HCT116 (cell line): ENCODE measurements at regions not wholly inside any gene's neighbourhood (a gene's known extent, or its start where the extent isn't known, plus 50 kb on each side); places are given as distances from the start of the nearest gene placed in this dataset.

Source experiments
- ATAC-seq: fragments of 200-7000 bp; cut with Tn5 transposase; 2 replicates; pipeline ENCODE4 v1.9.1; 2020; ENCODE audit warnings: mild to moderate bottlenecking, moderate library complexity
- BruUV-seq: library from RNA; stranded (reverse); fragments of 400-500 nt; replicated peaks from 2 replicates; lab custom pipeline; 2021; lab: Mats Ljungman, UMichigan
- CTCF ChIA-PET: fragments of 300-600 bp; sonication (Branson Sonifier 250); formaldehyde crosslinking; loops from one replicate; lab custom pipeline; 2021; ENCODE audit warnings: antibody characterized with exemption; lab: Charles Lee
- POLR2A ChIA-PET: fragments of 300-600, 350-600 bp; sonication (Branson Sonifier 250); formaldehyde crosslinking; loops from one replicate; lab custom pipeline; 2021; ENCODE audit warnings: antibody characterized with exemption; lab: Charles Lee
- RAD21 ChIA-PET, 2 experiments: fragments of 300-600 bp; sonication (Branson Sonifier 250); formaldehyde crosslinking; loops; one replicate each; lab custom pipeline; 2023; ENCODE audit warnings: low total read pairs in 2 of 2; ENCODE audit not compliant: uncharacterized antibody in 2 of 2, unreplicated experiment in 2 of 2, low non-redundant PET in 1 of 2; lab: Charles Lee
- DNase-seq: peaks from one replicate; pipeline ENCODE4 v3.0.0-alpha.2; 2010; ENCODE audit warnings: low read depth, low spot score
- H2AFZ ChIP-seq: fragments of 200-600 bp; shearing (Covaris generic), sonication (generic); 2 replicates; pipeline ENCODE4 v1.6.1; 2017; ENCODE audit warnings: low read depth, mixed run types, mixed read lengths, antibody characterized with exemption, low read length; ENCODE audit not compliant: poor library complexity, severe bottlenecking
- H3K27ac ChIP-seq: 2 replicates; pipeline ENCODE4 v1.5.1; 2012; ENCODE audit warnings: low read depth, low read length
- H3K27me3 ChIP-seq: fragments of 200-600 bp; sonication (generic); 2 replicates; pipeline ENCODE4 v1.6.1; 2016; ENCODE audit warnings: mixed run types, low read length, mixed read lengths; ENCODE audit not compliant: insufficient read depth
- H3K36me3 ChIP-seq, 2 experiments: fragments of 200-500 bp in 1 of 2; fragments of 200-600 bp in 1 of 2; sonication (Bioruptor generic) in 1 of 2; sonication (generic) in 1 of 2; 2 replicates each; pipeline versions ENCODE4 v1.5.1 to v1.6.1; 2014 to 2016; ENCODE audit warnings: low read length in 2 of 2, inconsistent platforms in 1 of 2, mixed read lengths in 1 of 2, mixed run types in 1 of 2; ENCODE audit not compliant: insufficient read depth in 2 of 2, control insufficient read depth in 1 of 2
- H3K4me1 ChIP-seq, 2 experiments: fragments of 200-600 bp in 1 of 2; sonication (generic) in 1 of 2; 2 replicates each; pipeline versions ENCODE4 v1.5.1 to v1.6.1; 2012 to 2017; ENCODE audit warnings: low read length in 2 of 2, inconsistent platforms in 1 of 2, mild to moderate bottlenecking in 1 of 2, mixed read lengths in 1 of 2, mixed run types in 1 of 2, moderate library complexity in 1 of 2; ENCODE audit not compliant: insufficient read depth in 2 of 2, control insufficient read depth in 1 of 2
- H3K4me2 ChIP-seq: fragments of 200-600 bp; sonication (generic); 2 replicates; pipeline ENCODE4 v1.6.1; 2017; ENCODE audit warnings: mixed run types, low read length, mixed read lengths
- H3K4me3 ChIP-seq, 2 experiments: fragments of 200-600 bp in 1 of 2; sonication (generic) in 1 of 2; replicated peaks in 1 of 2; 2 replicates each; pipeline ENCODE4 v1.5.1; 2011 to 2016; ENCODE audit warnings: low read length in 2 of 2, control low read depth in 1 of 2, low read depth in 1 of 2, mild to moderate bottlenecking in 1 of 2, mixed read lengths in 1 of 2, mixed run types in 1 of 2
- H3K79me2 ChIP-seq: fragments of 200-600 bp; sonication (generic); 2 replicates; pipeline ENCODE4 v1.6.1; 2017; ENCODE audit warnings: mild to moderate bottlenecking, mixed run types, low read length, moderate library complexity, mixed read lengths; ENCODE audit not compliant: insufficient read depth
- H3K9ac ChIP-seq: fragments of 200-600 bp; sonication (generic); 2 replicates; pipeline ENCODE4 v1.6.1; 2016; ENCODE audit warnings: low read length, mixed read lengths
- H3K9me2 ChIP-seq: fragments of 200-600 bp; sonication (generic), shearing (Covaris generic); 2 replicates; pipeline ENCODE4 v1.6.1; 2017; ENCODE audit warnings: mixed run types, mild to moderate bottlenecking, moderate library complexity; ENCODE audit not compliant: insufficient read depth
- H3K9me3 ChIP-seq, 2 experiments: fragments of 200-500 bp in 1 of 2; fragments of 200-600 bp in 1 of 2; sonication (Bioruptor generic) in 1 of 2; sonication (generic) in 1 of 2; 2 replicates each; pipeline ENCODE4 v1.6.1; 2014 to 2017; ENCODE audit warnings: low read length in 2 of 2, mixed read lengths in 2 of 2, inconsistent platforms in 1 of 2, low read depth in 1 of 2, mild to moderate bottlenecking in 1 of 2, mixed run types in 1 of 2, moderate library complexity in 1 of 2; ENCODE audit not compliant: control insufficient read depth in 1 of 2, insufficient read depth in 1 of 2
- H4K20me1 ChIP-seq: fragments of 200-600 bp; sonication (generic), shearing (Covaris generic); 2 replicates; pipeline ENCODE4 v1.6.1; 2017; ENCODE audit warnings: mixed run types, mild to moderate bottlenecking, moderate library complexity; ENCODE audit not compliant: insufficient read depth
- CBX3 ChIP-seq: IDR thresholded peaks from 2 replicates; pipeline ENCODE4 v1.6.1; 2012; ENCODE audit warnings: low read depth
- EZH2 ChIP-seq: fragments of 200-600 bp; sonication (generic); IDR thresholded peaks from 2 replicates; pipeline ENCODE4 v1.6.1; 2017; ENCODE audit warnings: antibody characterized with exemption, mixed run types
- EZH2phosphoT487 ChIP-seq: fragments of 200-600 bp; IDR thresholded peaks from 2 replicates; pipeline ENCODE4 v1.6.1; 2018; ENCODE audit warnings: antibody characterized with exemption, borderline replicate concordance
- FOSL1 ChIP-seq: IDR thresholded peaks from 2 replicates; pipeline ENCODE4 v1.6.1; 2012; ENCODE audit warnings: low read depth
- JUND ChIP-seq: IDR thresholded peaks from 2 replicates; pipeline ENCODE4 v1.6.1; 2012
- POLR2A ChIP-seq: IDR thresholded peaks from 2 replicates; pipeline ENCODE4 v1.7.0; 2011; ENCODE audit warnings: borderline replicate concordance; ENCODE audit not compliant: insufficient read depth, insufficient read length; ENCODE audit errors: extremely low read depth
- POLR2AphosphoS5 ChIP-seq: IDR thresholded peaks from 2 replicates; pipeline ENCODE4 v1.6.1; 2011; ENCODE audit warnings: mild to moderate bottlenecking, low read depth, low read length, moderate library complexity
- RAD21 ChIP-seq: IDR thresholded peaks from 2 replicates; pipeline ENCODE4 v1.6.1; 2012; ENCODE audit warnings: low read depth, mild to moderate bottlenecking
- SP1 ChIP-seq: IDR thresholded peaks from 2 replicates; pipeline ENCODE4 v1.6.1; 2012; ENCODE audit warnings: low read depth
- SRF ChIP-seq: IDR thresholded peaks from 2 replicates; pipeline ENCODE4 v1.6.1; 2012; ENCODE audit warnings: low read depth
- YY1 ChIP-seq: IDR thresholded peaks from 2 replicates; pipeline ENCODE4 v1.6.1; 2011; ENCODE audit warnings: low read length, low read depth, moderate library complexity, mild to moderate bottlenecking; ENCODE audit not compliant: insufficient replicate concordance; ENCODE audit errors: extremely low read depth
- ZFX ChIP-seq: fragments of 450-650 bp; IDR thresholded peaks from 2 replicates; pipeline ENCODE4 v1.6.1; 2017
- ZNF274 ChIP-seq: fragments of 200-500 bp; sonication (Bioruptor generic); IDR thresholded peaks from 2 replicates; pipeline ENCODE4 v1.6.1; 2014; ENCODE audit warnings: mild to moderate bottlenecking, low read depth, low read length, inconsistent platforms
- intact Hi-C: fragments of 100-400 bp; cut with micrococcal nuclease; formaldehyde crosslinking; loops from 2 replicates; pipeline ENCODE4 v1.10.0; 2022
- TF ChIP-seq, protein P1 (sequence below): IDR thresholded peaks from 2 replicates; pipeline ENCODE4 v1.6.1; 2012; ENCODE audit warnings: low read depth
- TF ChIP-seq, protein P2 (sequence below), 3 experiments: fragments of 200-600 bp in 1 of 3; sonication (generic) in 1 of 3; IDR thresholded peaks in 2 of 3; conservative IDR thresholded peaks in 1 of 3; 2 replicates each; pipeline ENCODE4 v1.5.1; 2012 to 2017; ENCODE audit warnings: low read depth in 2 of 3, low read length in 2 of 3, antibody characterized with exemption in 1 of 3, borderline replicate concordance in 1 of 3, control low read depth in 1 of 3, mild to moderate bottlenecking in 1 of 3, mixed read lengths in 1 of 3, mixed run types in 1 of 3, moderate library complexity in 1 of 3; ENCODE audit not compliant: insufficient read depth in 1 of 3
- TF ChIP-seq, protein P3 (sequence below): IDR thresholded peaks from 2 replicates; pipeline ENCODE4 v1.6.1; 2012
- TF ChIP-seq, protein P4 (sequence below): IDR thresholded peaks from 2 replicates; pipeline ENCODE4 v1.6.1; 2012

DNA sequence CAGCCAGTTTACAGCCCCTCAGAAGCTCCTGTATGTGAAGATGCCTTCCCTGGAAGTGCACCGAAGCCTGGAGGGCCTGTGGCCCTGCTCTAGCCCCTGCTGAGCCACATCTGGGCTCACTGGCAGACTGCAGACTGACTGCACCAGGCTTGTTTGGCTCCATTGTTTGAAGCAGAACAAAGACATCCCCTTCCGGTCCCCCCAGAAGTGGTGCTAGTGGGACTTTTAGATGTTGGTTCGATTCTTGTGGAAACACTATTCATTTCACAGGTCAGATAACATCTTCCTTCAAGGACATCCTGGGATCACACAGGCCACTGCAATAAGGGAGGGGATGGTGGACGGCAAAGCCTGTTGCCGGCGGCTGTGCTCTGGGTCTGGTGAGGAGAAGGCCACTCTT lies 57.8 kb upstream of the CBLN2 start:
- POLR2A ChIA-PET: no interaction called here

DNA sequence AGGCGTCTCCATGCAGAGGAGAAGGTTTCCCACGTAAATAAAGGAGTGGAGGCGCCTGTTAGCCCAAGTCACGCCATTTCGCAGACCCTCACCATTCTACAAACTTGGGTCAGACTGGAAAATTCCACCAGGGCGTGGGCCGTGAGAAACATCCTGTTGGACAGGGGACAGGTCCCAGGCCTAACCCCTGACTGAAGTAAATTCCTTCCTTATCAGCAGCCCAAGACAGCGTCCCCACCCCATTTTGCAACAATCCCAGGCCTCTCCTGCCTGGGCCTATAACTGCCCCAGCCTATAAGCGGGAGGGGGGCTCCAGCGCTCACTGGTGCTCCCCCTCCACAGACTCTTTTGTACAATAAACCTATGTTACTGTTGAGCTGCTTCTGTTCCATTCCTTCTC lies 57.3 kb upstream of the CBLN2 start:
- Histone ChIP-seq H3K4me1 (no peaks in the 10 kb centered on the region), H3K4me3 (no peak overlapping the region), H3K9me2 (no peaks in the 10 kb centered on the region), H2AFZ (no peak overlapping the region), H4K20me1 (no peaks in the 10 kb centered on the region), H3K9me3 (peaks cover 10 to 40% of the 10 kb centered on the region in 2 experiments; a peak in 2 of 4 replicates), H3K36me3 (no peaks in the 10 kb centered on the region), H3K9ac (no peak overlapping the region), H3K4me2 (no peak overlapping the region), H3K27me3 (no peaks in the 10 kb centered on the region), H3K27ac (no peak overlapping the region), H3K79me2 (no peaks in the 10 kb centered on the region)
- ChIA-PET RAD21 (no interaction called here), POLR2A (no interaction called here), CTCF (no interaction called here)
- BruUV-seq: no TSS peak
- ATAC-seq: no peak
- intact Hi-C loops: no loop called here
- DNase-seq: no peak
- TF ChIP-seq, protein P1, sequence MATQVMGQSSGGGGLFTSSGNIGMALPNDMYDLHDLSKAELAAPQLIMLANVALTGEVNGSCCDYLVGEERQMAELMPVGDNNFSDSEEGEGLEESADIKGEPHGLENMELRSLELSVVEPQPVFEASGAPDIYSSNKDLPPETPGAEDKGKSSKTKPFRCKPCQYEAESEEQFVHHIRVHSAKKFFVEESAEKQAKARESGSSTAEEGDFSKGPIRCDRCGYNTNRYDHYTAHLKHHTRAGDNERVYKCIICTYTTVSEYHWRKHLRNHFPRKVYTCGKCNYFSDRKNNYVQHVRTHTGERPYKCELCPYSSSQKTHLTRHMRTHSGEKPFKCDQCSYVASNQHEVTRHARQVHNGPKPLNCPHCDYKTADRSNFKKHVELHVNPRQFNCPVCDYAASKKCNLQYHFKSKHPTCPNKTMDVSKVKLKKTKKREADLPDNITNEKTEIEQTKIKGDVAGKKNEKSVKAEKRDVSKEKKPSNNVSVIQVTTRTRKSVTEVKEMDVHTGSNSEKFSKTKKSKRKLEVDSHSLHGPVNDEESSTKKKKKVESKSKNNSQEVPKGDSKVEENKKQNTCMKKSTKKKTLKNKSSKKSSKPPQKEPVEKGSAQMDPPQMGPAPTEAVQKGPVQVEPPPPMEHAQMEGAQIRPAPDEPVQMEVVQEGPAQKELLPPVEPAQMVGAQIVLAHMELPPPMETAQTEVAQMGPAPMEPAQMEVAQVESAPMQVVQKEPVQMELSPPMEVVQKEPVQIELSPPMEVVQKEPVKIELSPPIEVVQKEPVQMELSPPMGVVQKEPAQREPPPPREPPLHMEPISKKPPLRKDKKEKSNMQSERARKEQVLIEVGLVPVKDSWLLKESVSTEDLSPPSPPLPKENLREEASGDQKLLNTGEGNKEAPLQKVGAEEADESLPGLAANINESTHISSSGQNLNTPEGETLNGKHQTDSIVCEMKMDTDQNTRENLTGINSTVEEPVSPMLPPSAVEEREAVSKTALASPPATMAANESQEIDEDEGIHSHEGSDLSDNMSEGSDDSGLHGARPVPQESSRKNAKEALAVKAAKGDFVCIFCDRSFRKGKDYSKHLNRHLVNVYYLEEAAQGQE: no peak
- TF ChIP-seq POLR2A: no peak
- TF ChIP-seq SRF: no peak
- no peak for TF ChIP-seq ZFX
- TF ChIP-seq, protein P2, sequence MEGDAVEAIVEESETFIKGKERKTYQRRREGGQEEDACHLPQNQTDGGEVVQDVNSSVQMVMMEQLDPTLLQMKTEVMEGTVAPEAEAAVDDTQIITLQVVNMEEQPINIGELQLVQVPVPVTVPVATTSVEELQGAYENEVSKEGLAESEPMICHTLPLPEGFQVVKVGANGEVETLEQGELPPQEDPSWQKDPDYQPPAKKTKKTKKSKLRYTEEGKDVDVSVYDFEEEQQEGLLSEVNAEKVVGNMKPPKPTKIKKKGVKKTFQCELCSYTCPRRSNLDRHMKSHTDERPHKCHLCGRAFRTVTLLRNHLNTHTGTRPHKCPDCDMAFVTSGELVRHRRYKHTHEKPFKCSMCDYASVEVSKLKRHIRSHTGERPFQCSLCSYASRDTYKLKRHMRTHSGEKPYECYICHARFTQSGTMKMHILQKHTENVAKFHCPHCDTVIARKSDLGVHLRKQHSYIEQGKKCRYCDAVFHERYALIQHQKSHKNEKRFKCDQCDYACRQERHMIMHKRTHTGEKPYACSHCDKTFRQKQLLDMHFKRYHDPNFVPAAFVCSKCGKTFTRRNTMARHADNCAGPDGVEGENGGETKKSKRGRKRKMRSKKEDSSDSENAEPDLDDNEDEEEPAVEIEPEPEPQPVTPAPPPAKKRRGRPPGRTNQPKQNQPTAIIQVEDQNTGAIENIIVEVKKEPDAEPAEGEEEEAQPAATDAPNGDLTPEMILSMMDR (IDR thresholded peaks at IDR 0.05 in 2 of 3, conservative IDR thresholded peaks at IDR 0.05 in 1 of 3; ENCODE audit: borderline replicate concordance in 1 of 3, insufficient read depth in 1 of 3, low read depth in 2 of 3, low read length in 2 of 3): no peak
- TF ChIP-seq SP1: no peak
- TF ChIP-seq YY1: no peak
- TF ChIP-seq, protein P3, sequence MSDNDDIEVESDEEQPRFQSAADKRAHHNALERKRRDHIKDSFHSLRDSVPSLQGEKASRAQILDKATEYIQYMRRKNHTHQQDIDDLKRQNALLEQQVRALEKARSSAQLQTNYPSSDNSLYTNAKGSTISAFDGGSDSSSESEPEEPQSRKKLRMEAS: no peak
- TF ChIP-seq JUND: no peak
- no peak for TF ChIP-seq CBX3
- no peak for TF ChIP-seq EZH2
- no peak for TF ChIP-seq ZNF274
- TF ChIP-seq RAD21: no peak
- no peak for TF ChIP-seq POLR2AphosphoS5
- TF ChIP-seq FOSL1: no peak
- TF ChIP-seq EZH2phosphoT487: no peak

More for the DNA sequence above, 57.8 kb upstream of the CBLN2 start:
- Histone ChIP-seq H3K27ac (no peak overlapping the region), H3K27me3 (no peaks in the 10 kb centered on the region), H3K9ac (no peak overlapping the region), H3K9me3 (peaks cover 10 to 39% of the 10 kb centered on the region in 2 experiments; a peak in 2 of 4 replicates), H4K20me1 (no peaks in the 10 kb centered on the region), H2AFZ (no peak overlapping the region), H3K9me2 (no peaks in the 10 kb centered on the region), H3K4me2 (no peak overlapping the region), H3K4me1 (no peaks in the 10 kb centered on the region), H3K79me2 (no peaks in the 10 kb centered on the region), H3K36me3 (no peaks in the 10 kb centered on the region), H3K4me3 (no peak overlapping the region)
- ChIA-PET RAD21 (no interaction called here), CTCF (no interaction called here)
- no TSS peak for BruUV-seq
- ATAC-seq: no peak
- DNase-seq: no peak
- intact Hi-C loops: no loop called here
- TF ChIP-seq, protein P4, sequence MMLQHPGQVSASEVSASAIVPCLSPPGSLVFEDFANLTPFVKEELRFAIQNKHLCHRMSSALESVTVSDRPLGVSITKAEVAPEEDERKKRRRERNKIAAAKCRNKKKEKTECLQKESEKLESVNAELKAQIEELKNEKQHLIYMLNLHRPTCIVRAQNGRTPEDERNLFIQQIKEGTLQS: no peak
- TF ChIP-seq, all 23 proteins: peak for 0
